SU-DHL-6 (cell line): ENCODE measurements at regions not wholly inside any gene's neighbourhood (a gene's known extent, or its start where the extent isn't known, plus 50 kb on each side); places are given as distances from the start of the nearest gene placed in this dataset.

Experiments used
- H2AFZ ChIP-seq: fragments of 200-600 bp; sonication (generic); 2 replicates; pipeline ENCODE4 v1.6.1; 2014; ENCODE audit warnings: low read depth, mild to moderate bottlenecking, moderate library complexity, mixed read lengths, antibody characterized with exemption, low read length; ENCODE audit not compliant: severe bottlenecking
- H3F3A ChIP-seq: fragments of 200-600 bp; shearing (Covaris generic); 2 replicates; pipeline ENCODE4 v1.6.0; 2016; ENCODE audit warnings: antibody characterized with exemption, mild to moderate bottlenecking; ENCODE audit not compliant: insufficient read depth
- H3K27ac ChIP-seq: fragments of 200-600 bp; sonication (generic); 2 replicates; pipeline ENCODE4 v1.5.1; 2016; ENCODE audit warnings: low read depth, mild to moderate bottlenecking, low read length, moderate library complexity, mixed read lengths
- H3K27me3 ChIP-seq: fragments of 200-600 bp; sonication (generic), shearing (Covaris generic); 2 replicates; pipeline ENCODE4 v1.6.0; 2014; ENCODE audit warnings: mild to moderate bottlenecking, low read length
- H3K36me3 ChIP-seq: fragments of 200-600 bp; sonication (generic); 2 replicates; pipeline ENCODE4 v1.6.1; 2014; ENCODE audit warnings: mild to moderate bottlenecking, low read length, mixed read lengths
- H3K4me2 ChIP-seq: fragments of 300-600, 200-600 bp; shearing (Covaris generic), sonication (generic); 2 replicates; pipeline ENCODE4 v1.6.0; 2014; ENCODE audit warnings: low read length, low read depth, mild to moderate bottlenecking; ENCODE audit not compliant: poor library complexity, severe bottlenecking
- H3K4me3 ChIP-seq: fragments of 200-600 bp; sonication (generic); 2 replicates; pipeline ENCODE4 v1.5.1; 2014; ENCODE audit warnings: antibody characterized with exemption, low read length, mild to moderate bottlenecking, mixed read lengths; ENCODE audit not compliant: insufficient read depth, poor library complexity, severe bottlenecking
- H3K79me2 ChIP-seq: fragments of 200-600 bp; sonication (generic); 2 replicates; pipeline ENCODE4 v1.6.1; 2014; ENCODE audit warnings: mild to moderate bottlenecking, low read length, moderate library complexity; ENCODE audit not compliant: insufficient read depth
- H3K9ac ChIP-seq: fragments of 200-600 bp; sonication (generic); 2 replicates; pipeline ENCODE4 v1.7.0; 2014; ENCODE audit warnings: mild to moderate bottlenecking, low read length
- H3K9me2 ChIP-seq: fragments of 200-600 bp; sonication (generic); replicated peaks from 2 replicates; pipeline ENCODE4 v1.6.1; 2014; ENCODE audit warnings: low read length; ENCODE audit not compliant: insufficient read depth
- H3K9me3 ChIP-seq: fragments of 200-600 bp; sonication (generic); 2 replicates; pipeline ENCODE4 v1.6.1; 2014; ENCODE audit warnings: low read length, mixed read lengths; ENCODE audit not compliant: insufficient read depth
- H4K20me1 ChIP-seq: fragments of 200-600 bp; sonication (generic); 2 replicates; pipeline ENCODE4 v1.6.1; 2014; ENCODE audit warnings: low read depth, mild to moderate bottlenecking, antibody characterized with exemption, low read length, moderate library complexity, mixed read lengths
- EZH2phosphoT487 ChIP-seq: fragments of 200-600 bp; sonication (generic), shearing (Covaris generic); conservative IDR thresholded peaks from 2 replicates; pipeline ENCODE4 v1.6.1; 2018; ENCODE audit warnings: mild to moderate bottlenecking, antibody characterized with exemption, low read length, moderate library complexity, mixed read lengths
- TF ChIP-seq, protein P1 (sequence below): fragments of 200-600 bp; sonication (generic); IDR thresholded peaks from one replicate; pipeline ENCODE4 v1.5.1; 2017; ENCODE audit warnings: antibody characterized with exemption, mild to moderate bottlenecking, low read length, moderate library complexity; ENCODE audit not compliant: insufficient read depth, poor library complexity, severe bottlenecking

DNA sequence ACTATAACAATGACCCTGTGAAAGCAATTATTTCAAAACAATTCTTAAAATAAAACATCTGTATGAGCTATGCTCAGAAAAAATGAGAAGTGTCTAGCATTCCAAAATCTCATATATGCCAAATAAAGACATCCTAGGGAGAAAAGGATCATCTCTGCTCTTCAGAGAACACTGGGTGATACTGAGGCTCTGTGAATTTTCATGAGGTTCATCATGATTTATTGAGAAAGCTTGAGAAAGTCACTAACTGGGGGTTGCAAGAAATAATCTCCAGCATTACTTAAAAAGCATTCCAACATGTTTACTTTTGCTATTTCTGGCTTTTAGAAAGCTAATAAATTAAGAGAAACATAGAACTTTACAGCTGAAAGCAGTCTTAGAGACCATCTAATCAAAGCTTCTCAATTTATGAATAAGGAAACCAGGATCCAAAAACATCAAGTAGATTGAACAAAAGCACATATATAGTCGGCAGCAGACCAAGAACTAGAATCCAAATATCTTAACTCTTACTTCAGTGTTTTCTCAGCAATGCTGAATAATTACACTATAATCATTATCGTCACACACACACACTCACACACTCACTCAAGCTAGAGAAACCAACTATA, 372.8 kb downstream of the NR2F1-AS1 start:
- Histone ChIP-seq H3K9ac (no peak overlapping the region), H4K20me1 (no peaks in the 10 kb centered on the region), H3F3A (no peaks in the 10 kb centered on the region), H3K36me3 (no peaks in the 10 kb centered on the region), H3K27ac (no peak overlapping the region), H2AFZ (no peak overlapping the region), H3K27me3 (no peaks in the 10 kb centered on the region), H3K4me3 (no peak overlapping the region), H3K9me3 (no peaks in the 10 kb centered on the region), H3K9me2 (no peaks in the 10 kb centered on the region), H3K4me2 (no peak overlapping the region), H3K79me2 (no peaks in the 10 kb centered on the region)
- TF ChIP-seq, protein P1, sequence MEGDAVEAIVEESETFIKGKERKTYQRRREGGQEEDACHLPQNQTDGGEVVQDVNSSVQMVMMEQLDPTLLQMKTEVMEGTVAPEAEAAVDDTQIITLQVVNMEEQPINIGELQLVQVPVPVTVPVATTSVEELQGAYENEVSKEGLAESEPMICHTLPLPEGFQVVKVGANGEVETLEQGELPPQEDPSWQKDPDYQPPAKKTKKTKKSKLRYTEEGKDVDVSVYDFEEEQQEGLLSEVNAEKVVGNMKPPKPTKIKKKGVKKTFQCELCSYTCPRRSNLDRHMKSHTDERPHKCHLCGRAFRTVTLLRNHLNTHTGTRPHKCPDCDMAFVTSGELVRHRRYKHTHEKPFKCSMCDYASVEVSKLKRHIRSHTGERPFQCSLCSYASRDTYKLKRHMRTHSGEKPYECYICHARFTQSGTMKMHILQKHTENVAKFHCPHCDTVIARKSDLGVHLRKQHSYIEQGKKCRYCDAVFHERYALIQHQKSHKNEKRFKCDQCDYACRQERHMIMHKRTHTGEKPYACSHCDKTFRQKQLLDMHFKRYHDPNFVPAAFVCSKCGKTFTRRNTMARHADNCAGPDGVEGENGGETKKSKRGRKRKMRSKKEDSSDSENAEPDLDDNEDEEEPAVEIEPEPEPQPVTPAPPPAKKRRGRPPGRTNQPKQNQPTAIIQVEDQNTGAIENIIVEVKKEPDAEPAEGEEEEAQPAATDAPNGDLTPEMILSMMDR: no peak
- no peak for TF ChIP-seq EZH2phosphoT487

DNA sequence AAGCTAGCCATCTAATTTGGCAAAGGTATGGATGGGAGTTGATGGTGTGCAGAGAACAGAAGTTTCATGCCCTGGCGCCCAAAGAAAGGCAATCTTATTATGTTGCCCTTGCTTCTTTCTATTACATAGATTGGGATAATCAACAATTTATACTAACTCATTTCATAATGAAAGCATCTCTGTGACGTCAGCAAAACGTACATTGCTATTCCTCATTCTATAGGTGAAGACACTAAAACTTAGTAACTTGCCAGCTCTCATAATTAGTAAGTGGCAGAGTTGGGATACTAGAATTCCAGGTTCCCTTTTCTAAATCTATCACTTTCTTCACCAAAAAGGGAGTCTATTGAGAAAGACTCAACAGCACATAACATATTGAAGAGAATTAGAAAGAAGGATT, 374.8 kb downstream of the NR2F1-AS1 start:
- Histone ChIP-seq H3K79me2 (no peaks in the 10 kb centered on the region), H3K9me2 (no peaks in the 10 kb centered on the region), H3K4me2 (no peak overlapping the region), H4K20me1 (no peaks in the 10 kb centered on the region), H2AFZ (no peak overlapping the region), H3K9ac (no peak overlapping the region), H3K9me3 (no peaks in the 10 kb centered on the region), H3K27ac (no peak overlapping the region), H3K36me3 (no peaks in the 10 kb centered on the region), H3K4me3 (no peak overlapping the region), H3K27me3 (no peaks in the 10 kb centered on the region), H3F3A (no peaks in the 10 kb centered on the region)
- TF ChIP-seq, protein P1: no peak
- TF ChIP-seq EZH2phosphoT487: no peak

DNA sequence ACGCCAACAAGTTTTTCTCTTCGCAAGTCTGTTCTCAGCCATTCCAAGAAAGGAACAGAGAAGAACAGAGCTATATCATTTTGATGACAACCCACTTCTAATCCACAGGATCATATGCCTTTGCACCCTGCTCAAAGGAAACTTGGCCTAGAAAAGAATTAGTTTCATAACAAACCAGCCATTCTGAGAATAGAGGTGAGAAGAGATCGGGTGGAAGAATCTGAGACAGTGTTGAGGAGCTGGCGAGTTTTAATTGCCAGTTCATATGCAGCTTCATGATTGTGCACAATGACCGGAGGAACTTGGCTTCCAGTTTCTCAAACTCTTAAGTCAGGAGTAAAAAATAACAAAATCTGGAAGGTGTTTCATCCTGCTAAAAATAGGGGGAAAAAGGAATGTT, 380.0 kb downstream of the NR2F1-AS1 start:
- H2AFZ ChIP-seq: no peak overlapping the region
- no peaks in the 10 kb centered on the region for H3K79me2 ChIP-seq
- no peaks in the 10 kb centered on the region for H3K9me3 ChIP-seq
- H3K27ac ChIP-seq: no peak overlapping the region
- no peaks in the 10 kb centered on the region for H3F3A ChIP-seq
- no peaks in the 10 kb centered on the region for H3K9me2 ChIP-seq
- H3K4me2 ChIP-seq: no peak overlapping the region
- H3K27me3 ChIP-seq: no peaks in the 10 kb centered on the region
- H3K36me3 ChIP-seq: no peaks in the 10 kb centered on the region
- H3K4me3 ChIP-seq: no peak overlapping the region
- no peaks in the 10 kb centered on the region for H4K20me1 ChIP-seq
- TF ChIP-seq EZH2phosphoT487: no peak
- TF ChIP-seq, protein P1: no peak
- H3K9ac ChIP-seq: no peak overlapping the region
